GM12892 (cell line): ENCODE measurements at regions not wholly inside any gene's neighbourhood (a gene's known extent, or its start where the extent isn't known, plus 50 kb on each side); places are given as distances from the start of the nearest gene placed in this dataset.

ENCODE experiments used
- POLR2A ChIP-seq: IDR thresholded peaks from 2 replicates; pipeline ENCODE4 v1.6.1; 2011; ENCODE audit warnings: low read depth, low read length, control low read depth
- POLR2AphosphoS5 ChIP-seq: IDR thresholded peaks from 2 replicates; pipeline ENCODE4 v1.6.1; 2011; ENCODE audit warnings: low read depth, low read length, control low read depth
- TAF1 ChIP-seq: IDR thresholded peaks from 2 replicates; pipeline ENCODE4 v1.6.1; 2011; ENCODE audit warnings: low read depth, mild to moderate bottlenecking, control low read depth, low read length, borderline replicate concordance

DNA sequence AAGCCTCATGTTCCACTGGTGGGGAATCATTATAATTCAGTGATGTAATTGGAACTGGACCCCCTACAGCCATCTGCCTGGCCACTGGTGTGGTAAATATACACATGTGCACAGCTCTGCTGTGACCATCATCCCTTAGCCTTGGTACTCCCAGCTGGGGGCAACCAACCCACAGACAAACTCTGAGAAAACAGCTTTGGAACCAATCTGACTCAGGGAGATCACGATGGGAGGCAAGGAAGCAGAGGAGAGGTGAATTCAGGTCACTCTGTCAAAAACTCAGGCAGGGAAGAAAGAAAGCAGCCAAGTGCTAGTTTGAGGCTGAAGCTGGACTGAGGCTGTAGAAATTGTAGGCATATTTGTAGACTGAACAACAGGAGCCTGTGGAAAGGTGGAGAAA is 197.8 kb upstream of the GALNT2 start:
- TF ChIP-seq POLR2A (no peak), POLR2AphosphoS5 (no peak), TAF1 (no peak)
